Neural progenitor cell (in vitro differentiated cells): ENCODE measurements at regions not wholly inside any gene's neighbourhood (a gene's known extent, or its start where the extent isn't known, plus 50 kb on each side); places are given as distances from the start of the nearest gene placed in this dataset.

ENCODE experiments used
- EZH2 ChIP-seq: fragments of 200-600 bp; sonication (generic); IDR thresholded peaks from 2 replicates; pipeline ENCODE4 v1.6.1; 2017; ENCODE audit warnings: antibody characterized with exemption, mild to moderate bottlenecking, moderate library complexity
- EZH2phosphoT487 ChIP-seq: fragments of 200-600 bp; sonication (generic); IDR thresholded peaks from 2 replicates; pipeline ENCODE4 v1.6.1; 2017; ENCODE audit warnings: antibody characterized with exemption
- TF ChIP-seq, protein P1 (sequence below): fragments of 200-600 bp; sonication (generic); IDR thresholded peaks from 2 replicates; pipeline ENCODE4 v1.5.1; 2017; ENCODE audit warnings: antibody characterized with exemption, mild to moderate bottlenecking

- TF ChIP-seq, protein P1, sequence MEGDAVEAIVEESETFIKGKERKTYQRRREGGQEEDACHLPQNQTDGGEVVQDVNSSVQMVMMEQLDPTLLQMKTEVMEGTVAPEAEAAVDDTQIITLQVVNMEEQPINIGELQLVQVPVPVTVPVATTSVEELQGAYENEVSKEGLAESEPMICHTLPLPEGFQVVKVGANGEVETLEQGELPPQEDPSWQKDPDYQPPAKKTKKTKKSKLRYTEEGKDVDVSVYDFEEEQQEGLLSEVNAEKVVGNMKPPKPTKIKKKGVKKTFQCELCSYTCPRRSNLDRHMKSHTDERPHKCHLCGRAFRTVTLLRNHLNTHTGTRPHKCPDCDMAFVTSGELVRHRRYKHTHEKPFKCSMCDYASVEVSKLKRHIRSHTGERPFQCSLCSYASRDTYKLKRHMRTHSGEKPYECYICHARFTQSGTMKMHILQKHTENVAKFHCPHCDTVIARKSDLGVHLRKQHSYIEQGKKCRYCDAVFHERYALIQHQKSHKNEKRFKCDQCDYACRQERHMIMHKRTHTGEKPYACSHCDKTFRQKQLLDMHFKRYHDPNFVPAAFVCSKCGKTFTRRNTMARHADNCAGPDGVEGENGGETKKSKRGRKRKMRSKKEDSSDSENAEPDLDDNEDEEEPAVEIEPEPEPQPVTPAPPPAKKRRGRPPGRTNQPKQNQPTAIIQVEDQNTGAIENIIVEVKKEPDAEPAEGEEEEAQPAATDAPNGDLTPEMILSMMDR, result no peak
- no peak for TF ChIP-seq EZH2
- no peak for TF ChIP-seq EZH2phosphoT487
Measured at GRCh38 chr3:150179330-150179729, 208.6 kb upstream of the PFN2 start.
